GM20000 (cell line): ENCODE measurements at regions not wholly inside any gene's neighbourhood (a gene's known extent, or its start where the extent isn't known, plus 50 kb on each side); places are given as distances from the start of the nearest gene placed in this dataset.

Experiments used
- DNase-seq: peaks from one replicate; pipeline ENCODE4 v3.0.0; 2012; ENCODE audit warnings: low spot score
- CTCF ChIP-seq: IDR thresholded peaks from 2 replicates; pipeline ENCODE4 v1.5.1; 2012; ENCODE audit warnings: mild to moderate bottlenecking, control low read depth; ENCODE audit errors: extremely low read depth, missing control alignments

GRCh38 chr4:105057370-105058105 is 89.1 kb upstream of the TET2 start:
- no peak for TF ChIP-seq CTCF
- DNase-seq: peak; percentile 24

- TF ChIP-seq CTCF: no peak
- DNase-seq: no peak
Observed at GRCh38 chr4:105058177-105058812, 88.4 kb upstream of the TET2 start.

DNA sequence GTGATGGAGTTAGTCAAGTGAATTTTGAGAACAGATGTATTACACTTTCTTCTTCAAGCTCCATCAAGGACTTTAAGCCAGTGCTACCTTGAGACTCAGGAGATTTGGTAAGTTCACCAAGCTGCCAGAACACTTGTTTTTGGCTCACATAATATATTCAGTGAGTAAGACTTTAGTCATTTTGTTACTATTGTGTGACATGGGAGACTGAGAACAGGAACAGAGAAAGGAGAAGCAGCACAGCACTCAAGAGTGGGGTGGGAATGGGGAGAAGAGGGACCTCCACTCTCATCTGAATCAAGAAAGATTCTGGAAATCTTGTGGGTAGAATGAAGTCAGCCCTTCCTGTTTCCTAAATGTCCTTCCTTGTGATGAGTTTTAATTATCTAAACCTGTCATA is 87.3 kb upstream of the TET2 start:
- no peak for TF ChIP-seq CTCF
- peak; percentile 38 for DNase-seq

DNA sequence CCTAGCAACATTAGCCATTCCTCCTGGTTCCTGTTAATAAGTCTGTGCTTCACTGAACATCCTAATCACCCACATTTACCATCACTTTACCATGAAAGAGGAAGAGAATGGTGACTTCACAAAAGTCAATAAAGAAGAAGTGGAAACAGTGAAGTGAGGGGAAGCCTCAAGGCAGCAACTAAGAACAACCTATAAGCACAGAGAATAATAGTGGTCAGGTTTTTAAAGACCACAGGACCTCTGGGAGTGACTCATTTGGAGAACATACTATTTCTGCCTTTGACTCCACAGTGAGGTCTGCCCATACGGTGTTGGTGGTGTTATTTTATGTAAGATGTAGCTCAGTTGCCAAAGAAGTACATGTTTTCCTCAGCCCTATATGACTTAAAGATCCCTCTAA is 86.0 kb upstream of the TET2 start:
- peak; percentile 73 for DNase-seq
- TF ChIP-seq CTCF: no peak

GRCh38 chr4:105061136-105061696 is 85.5 kb upstream of the TET2 start:
- no peak for TF ChIP-seq CTCF
- peak; percentile 44 for DNase-seq

GRCh38 chr4:105061731-105062130 is 84.9 kb upstream of the TET2 start:
- no peak for DNase-seq
- no peak for TF ChIP-seq CTCF

DNA sequence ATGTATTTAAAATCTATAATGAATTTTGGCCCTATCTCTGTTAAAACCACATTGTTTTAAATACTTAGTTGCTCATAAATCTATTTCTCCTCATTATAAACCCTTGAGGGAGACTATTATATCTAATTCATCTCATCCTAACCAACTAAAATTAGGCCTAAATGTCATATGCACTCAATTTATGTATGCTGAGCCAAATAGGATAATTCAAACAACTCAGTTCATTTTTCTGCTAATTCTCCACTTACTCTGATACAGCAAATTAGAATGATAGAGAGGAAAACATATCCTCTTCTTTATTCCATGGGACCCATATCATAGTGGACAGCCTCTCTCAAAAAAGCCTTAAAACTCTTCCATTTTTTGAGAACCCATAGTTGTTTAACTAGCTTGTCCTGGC is 80.3 kb upstream of the TET2 start:
- TF ChIP-seq CTCF: no peak
- no peak for DNase-seq
